Fibroblast of lung (primary cell): ENCODE measurements at regions not wholly inside any gene's neighbourhood (a gene's known extent, or its start where the extent isn't known, plus 50 kb on each side); places are given as distances from the start of the nearest gene placed in this dataset.

Source experiments
- CTCF ChIP-seq, 2 donors: IDR thresholded peaks in 1 of 2; conservative IDR thresholded peaks in 1 of 2; 1 replicate in 1 of 2; 2 replicates in 1 of 2; pipeline ENCODE4 v1.5.1; 2011 to 2012; ENCODE audit warnings: low read length in 2 of 2, control low read depth in 1 of 2, inconsistent platforms in 1 of 2, low read depth in 1 of 2, mild to moderate bottlenecking in 1 of 2
- EZH2 ChIP-seq: IDR thresholded peaks from 2 replicates; pipeline ENCODE4 v1.5.1; 2012; ENCODE audit warnings: low read length, control low read depth, mild to moderate bottlenecking; ENCODE audit errors: missing control alignments

DNA sequence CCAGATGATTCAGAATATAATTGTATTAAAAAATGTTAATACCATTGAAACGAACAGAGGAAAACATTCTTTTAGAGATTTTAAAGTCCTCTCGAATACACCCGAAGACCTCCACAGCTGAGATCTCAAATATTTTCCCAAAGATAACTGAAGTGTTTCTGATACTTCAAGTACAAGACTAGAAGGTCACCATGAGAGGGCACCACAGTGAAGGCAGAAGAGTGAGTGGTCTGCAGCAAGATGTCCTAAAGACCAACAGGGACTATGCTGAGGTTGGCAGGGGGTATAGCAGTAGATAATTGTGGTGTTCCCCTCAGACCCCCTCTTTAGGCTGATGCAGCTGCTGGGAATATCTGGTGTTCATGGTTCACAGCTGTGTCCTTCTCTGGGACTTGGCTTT lies 156.5 kb downstream of the PDCD6IP start:
- TF ChIP-seq CTCF (conservative IDR thresholded peaks at IDR 0.05 in 1 of 2, IDR thresholded peaks at IDR 0.05 in 1 of 2; ENCODE audit: low read depth in 1 of 2, low read length in 2 of 2) (peak in 1 of 2 donors; percentile 26), EZH2 (no peak)
